Fibroblast of lung (primary cell): ENCODE measurements at regions not wholly inside any gene's neighbourhood (a gene's known extent, or its start where the extent isn't known, plus 50 kb on each side); places are given as distances from the start of the nearest gene placed in this dataset.

Experiments used
- EZH2 ChIP-seq: IDR thresholded peaks from 2 replicates; pipeline ENCODE4 v1.5.1; 2012; ENCODE audit warnings: low read length, control low read depth, mild to moderate bottlenecking; ENCODE audit errors: missing control alignments
- TF ChIP-seq, protein P1 (sequence below), 2 donors: IDR thresholded peaks in 1 of 2; conservative IDR thresholded peaks in 1 of 2; 1 replicate in 1 of 2; 2 replicates in 1 of 2; pipeline ENCODE4 v1.5.1; 2011 to 2012; ENCODE audit warnings: low read length in 2 of 2, control low read depth in 1 of 2, inconsistent platforms in 1 of 2, low read depth in 1 of 2, mild to moderate bottlenecking in 1 of 2

GRCh38 chr20:46802722-46803121 lies 91.9 kb upstream of the EYA2 start:
- TF ChIP-seq, protein P1, sequence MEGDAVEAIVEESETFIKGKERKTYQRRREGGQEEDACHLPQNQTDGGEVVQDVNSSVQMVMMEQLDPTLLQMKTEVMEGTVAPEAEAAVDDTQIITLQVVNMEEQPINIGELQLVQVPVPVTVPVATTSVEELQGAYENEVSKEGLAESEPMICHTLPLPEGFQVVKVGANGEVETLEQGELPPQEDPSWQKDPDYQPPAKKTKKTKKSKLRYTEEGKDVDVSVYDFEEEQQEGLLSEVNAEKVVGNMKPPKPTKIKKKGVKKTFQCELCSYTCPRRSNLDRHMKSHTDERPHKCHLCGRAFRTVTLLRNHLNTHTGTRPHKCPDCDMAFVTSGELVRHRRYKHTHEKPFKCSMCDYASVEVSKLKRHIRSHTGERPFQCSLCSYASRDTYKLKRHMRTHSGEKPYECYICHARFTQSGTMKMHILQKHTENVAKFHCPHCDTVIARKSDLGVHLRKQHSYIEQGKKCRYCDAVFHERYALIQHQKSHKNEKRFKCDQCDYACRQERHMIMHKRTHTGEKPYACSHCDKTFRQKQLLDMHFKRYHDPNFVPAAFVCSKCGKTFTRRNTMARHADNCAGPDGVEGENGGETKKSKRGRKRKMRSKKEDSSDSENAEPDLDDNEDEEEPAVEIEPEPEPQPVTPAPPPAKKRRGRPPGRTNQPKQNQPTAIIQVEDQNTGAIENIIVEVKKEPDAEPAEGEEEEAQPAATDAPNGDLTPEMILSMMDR (conservative IDR thresholded peaks at IDR 0.05 in 1 of 2, IDR thresholded peaks at IDR 0.05 in 1 of 2; ENCODE audit: low read depth in 1 of 2, low read length in 2 of 2): no peak
- no peak for TF ChIP-seq EZH2
